ENCODE measurements at regions not wholly inside any gene's neighbourhood (a gene's known extent, or its start where the extent isn't known, plus 50 kb on each side); places are given as distances from the start of the nearest gene placed in this dataset.

DNA sequence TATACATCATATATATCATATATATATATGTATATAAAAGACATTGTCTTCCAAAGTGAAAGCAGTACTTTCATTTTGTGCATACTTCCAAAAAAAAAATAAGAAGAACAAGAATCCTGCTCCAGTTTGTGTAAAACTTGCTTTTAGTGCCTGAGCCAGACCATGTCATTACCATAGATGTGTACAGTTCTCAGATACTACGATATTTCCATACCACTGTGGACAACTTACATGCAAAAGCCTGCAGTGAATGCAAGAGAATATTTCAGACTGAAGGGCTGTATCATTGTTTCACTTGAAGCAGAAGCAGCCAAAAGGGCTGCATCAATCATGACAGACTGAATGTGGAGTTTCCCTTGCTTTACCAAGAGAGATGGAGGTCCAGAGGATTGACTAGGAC is 72.6 kb upstream of the CYLC2 start:
- TF ChIP-seq YY1 (IDR thresholded peaks at IDR 0.05) (no peak), GABPA (IDR thresholded peaks at IDR 0.05 in 1 of 2, conservative IDR thresholded peaks at IDR 0.05 in 1 of 2) (no peak)
- TF ChIP-seq, protein P1, sequence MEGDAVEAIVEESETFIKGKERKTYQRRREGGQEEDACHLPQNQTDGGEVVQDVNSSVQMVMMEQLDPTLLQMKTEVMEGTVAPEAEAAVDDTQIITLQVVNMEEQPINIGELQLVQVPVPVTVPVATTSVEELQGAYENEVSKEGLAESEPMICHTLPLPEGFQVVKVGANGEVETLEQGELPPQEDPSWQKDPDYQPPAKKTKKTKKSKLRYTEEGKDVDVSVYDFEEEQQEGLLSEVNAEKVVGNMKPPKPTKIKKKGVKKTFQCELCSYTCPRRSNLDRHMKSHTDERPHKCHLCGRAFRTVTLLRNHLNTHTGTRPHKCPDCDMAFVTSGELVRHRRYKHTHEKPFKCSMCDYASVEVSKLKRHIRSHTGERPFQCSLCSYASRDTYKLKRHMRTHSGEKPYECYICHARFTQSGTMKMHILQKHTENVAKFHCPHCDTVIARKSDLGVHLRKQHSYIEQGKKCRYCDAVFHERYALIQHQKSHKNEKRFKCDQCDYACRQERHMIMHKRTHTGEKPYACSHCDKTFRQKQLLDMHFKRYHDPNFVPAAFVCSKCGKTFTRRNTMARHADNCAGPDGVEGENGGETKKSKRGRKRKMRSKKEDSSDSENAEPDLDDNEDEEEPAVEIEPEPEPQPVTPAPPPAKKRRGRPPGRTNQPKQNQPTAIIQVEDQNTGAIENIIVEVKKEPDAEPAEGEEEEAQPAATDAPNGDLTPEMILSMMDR (IDR thresholded peaks at IDR 0.05; ENCODE audit: low read depth, low read length, missing input control) = no peak

Measured in liver (tissue), 3 donors.